ENCODE measurements at regions not wholly inside any gene's neighbourhood (a gene's known extent, or its start where the extent isn't known, plus 50 kb on each side); places are given as distances from the start of the nearest gene placed in this dataset.

DNA sequence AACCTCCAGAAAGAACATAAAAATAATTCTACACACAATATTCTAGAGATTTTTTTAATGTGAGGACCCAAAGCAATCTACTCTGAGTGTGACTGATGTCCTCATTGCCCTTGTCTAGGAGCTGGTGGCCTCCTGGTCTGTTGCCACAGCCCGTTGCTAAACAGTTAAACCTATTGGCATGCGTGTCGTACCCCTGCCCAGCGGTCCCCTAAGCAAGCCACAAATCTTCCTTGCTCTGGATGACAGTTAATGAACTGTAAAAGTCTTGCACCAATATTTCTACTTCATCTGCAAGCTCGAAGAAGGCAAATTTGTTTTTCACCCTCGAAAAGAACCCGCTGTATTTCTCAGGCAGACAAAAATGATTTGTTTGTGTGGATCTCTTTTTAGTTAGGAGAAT, 489.1 kb upstream of the MEX3C start:
- H3K27ac ChIP-seq = no peak overlapping the region
- no peak overlapping the region for H3K9ac ChIP-seq
- H3K36me3 ChIP-seq (ENCODE audit: control insufficient read depth, insufficient read depth, low read length) = no peaks in the 10 kb centered on the region
- no peak overlapping the region for H3K4me2 ChIP-seq (ENCODE audit: low read length)
- no peaks in the 10 kb centered on the region for H3K4me1 ChIP-seq
- no peaks in the 10 kb centered on the region for H3K27me3 ChIP-seq (ENCODE audit: control insufficient read depth, insufficient read depth, low read length)
- H3K79me2 ChIP-seq = no peaks in the 10 kb centered on the region
- H2AFZ ChIP-seq = no peak overlapping the region
- no peak overlapping the region for H3K4me3 ChIP-seq (ENCODE audit: low read depth, low read length)
- TF ChIP-seq, protein P1, sequence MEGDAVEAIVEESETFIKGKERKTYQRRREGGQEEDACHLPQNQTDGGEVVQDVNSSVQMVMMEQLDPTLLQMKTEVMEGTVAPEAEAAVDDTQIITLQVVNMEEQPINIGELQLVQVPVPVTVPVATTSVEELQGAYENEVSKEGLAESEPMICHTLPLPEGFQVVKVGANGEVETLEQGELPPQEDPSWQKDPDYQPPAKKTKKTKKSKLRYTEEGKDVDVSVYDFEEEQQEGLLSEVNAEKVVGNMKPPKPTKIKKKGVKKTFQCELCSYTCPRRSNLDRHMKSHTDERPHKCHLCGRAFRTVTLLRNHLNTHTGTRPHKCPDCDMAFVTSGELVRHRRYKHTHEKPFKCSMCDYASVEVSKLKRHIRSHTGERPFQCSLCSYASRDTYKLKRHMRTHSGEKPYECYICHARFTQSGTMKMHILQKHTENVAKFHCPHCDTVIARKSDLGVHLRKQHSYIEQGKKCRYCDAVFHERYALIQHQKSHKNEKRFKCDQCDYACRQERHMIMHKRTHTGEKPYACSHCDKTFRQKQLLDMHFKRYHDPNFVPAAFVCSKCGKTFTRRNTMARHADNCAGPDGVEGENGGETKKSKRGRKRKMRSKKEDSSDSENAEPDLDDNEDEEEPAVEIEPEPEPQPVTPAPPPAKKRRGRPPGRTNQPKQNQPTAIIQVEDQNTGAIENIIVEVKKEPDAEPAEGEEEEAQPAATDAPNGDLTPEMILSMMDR (IDR thresholded peaks at IDR 0.05) = no peak
- H3K9me3 ChIP-seq (ENCODE audit: control insufficient read depth, low read length) = peaks cover 4% of the 10 kb centered on the region

DNA sequence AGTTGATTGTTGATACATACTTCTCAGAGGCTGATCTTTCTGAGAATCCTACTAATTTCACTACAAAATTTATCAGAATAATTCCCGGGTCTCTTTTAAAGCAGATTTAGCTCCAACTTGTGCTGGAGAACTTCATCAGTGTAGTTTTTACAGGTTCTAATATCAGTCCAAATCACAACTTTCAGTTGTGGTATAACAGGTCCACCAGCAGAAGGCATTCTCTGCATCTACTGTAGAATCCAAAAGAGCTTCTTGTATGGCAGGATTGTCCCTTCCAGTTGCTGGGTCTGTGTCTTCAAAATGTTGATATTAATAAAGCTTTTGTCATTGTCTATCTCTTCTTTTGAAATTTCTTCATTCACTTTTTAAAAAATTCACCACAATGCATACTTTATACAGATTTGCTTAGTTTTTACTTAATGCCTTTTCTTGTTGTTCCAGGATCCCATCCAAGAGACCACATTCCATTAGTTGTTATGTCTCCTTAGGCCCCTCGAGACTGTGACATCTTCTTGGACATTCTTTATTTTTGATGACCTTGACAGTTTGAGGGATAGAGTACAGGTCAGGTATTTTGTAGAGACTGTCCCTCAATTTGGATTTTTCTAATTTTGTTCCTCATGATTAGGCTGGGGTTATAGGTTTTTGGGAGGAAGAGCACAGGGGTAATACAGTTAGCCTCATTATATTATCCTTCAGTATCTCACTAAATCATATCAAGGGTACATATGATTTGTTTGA, 490.5 kb upstream of the MEX3C start:
- TF ChIP-seq, protein P1 (IDR thresholded peaks at IDR 0.05) = no peak
- Histone ChIP-seq H2AFZ (no peak overlapping the region), H3K79me2 (no peaks in the 10 kb centered on the region), H3K4me1 (no peaks in the 10 kb centered on the region), H3K9me3 (ENCODE audit: control insufficient read depth, low read length) (no peaks in the 10 kb centered on the region), H3K4me2 (ENCODE audit: low read length) (no peak overlapping the region), H3K27me3 (ENCODE audit: control insufficient read depth, insufficient read depth, low read length) (no peaks in the 10 kb centered on the region), H3K27ac (no peak overlapping the region), H3K36me3 (ENCODE audit: control insufficient read depth, insufficient read depth, low read length) (no peaks in the 10 kb centered on the region), H3K9ac (no peak overlapping the region), H3K4me3 (ENCODE audit: low read depth, low read length) (no peak overlapping the region)

DNA sequence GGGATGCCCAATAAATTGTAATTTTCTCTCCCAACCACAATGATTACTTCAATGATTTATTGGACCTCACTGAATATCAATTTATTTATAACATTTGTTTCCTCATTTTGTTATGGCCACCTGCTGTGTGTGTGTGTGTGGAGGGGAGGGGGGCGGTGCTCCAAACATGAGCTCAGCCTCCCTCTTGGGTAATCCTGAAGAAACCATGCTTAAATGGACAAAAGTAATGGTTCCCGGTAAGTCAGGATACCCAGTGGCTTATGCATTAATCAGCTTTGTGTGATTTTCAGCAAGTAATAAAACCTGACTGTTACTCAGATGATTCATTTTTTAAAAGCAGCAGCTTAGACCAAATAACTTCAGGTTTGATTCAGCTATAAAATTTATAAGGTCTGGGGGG, 495.1 kb upstream of the MEX3C start:
- Histone ChIP-seq H3K9ac (no peak overlapping the region), H3K36me3 (ENCODE audit: control insufficient read depth, insufficient read depth, low read length) (no peaks in the 10 kb centered on the region), H3K27me3 (ENCODE audit: control insufficient read depth, insufficient read depth, low read length) (no peaks in the 10 kb centered on the region), H3K4me2 (ENCODE audit: low read length) (no peak overlapping the region), H3K9me3 (ENCODE audit: control insufficient read depth, low read length) (no peaks in the 10 kb centered on the region), H3K4me1 (no peaks in the 10 kb centered on the region), H3K79me2 (no peaks in the 10 kb centered on the region), H3K27ac (no peak overlapping the region), H3K4me3 (ENCODE audit: low read depth, low read length) (no peak overlapping the region), H2AFZ (no peak overlapping the region)
- TF ChIP-seq, protein P1 (IDR thresholded peaks at IDR 0.05) = no peak

DNA sequence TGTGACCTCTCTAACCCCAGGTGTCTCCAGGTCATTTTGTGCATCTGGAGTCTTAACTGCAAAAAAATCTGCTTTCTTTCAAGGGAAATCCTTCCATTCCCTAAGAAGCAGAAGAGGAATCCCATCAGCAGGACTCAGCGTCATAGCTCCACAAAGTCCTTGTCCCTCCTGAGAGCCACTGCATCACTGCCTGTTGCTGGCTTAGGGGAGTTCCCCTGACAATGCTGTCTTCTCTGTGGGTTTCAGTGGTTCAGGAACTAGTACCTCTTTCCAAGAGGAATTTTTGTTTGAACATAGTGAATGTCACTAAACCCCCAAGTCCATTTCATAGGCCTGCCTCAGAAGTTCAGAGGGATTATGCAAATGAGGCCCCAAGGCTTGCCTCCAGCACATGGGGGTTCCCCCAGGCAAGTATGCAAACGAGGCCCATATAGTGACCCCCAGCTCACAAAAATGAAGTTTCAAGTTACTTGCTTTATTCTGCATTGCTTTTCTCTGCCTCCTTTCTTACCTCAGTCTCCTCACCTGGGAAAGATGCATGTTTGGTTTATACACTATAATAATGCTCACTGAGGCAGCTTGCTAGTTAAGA, 513.9 kb upstream of the MEX3C start:
- TF ChIP-seq, protein P1 (IDR thresholded peaks at IDR 0.05) = no peak
- Histone ChIP-seq H3K4me3 (ENCODE audit: low read depth, low read length) (no peak overlapping the region), H2AFZ (no peak overlapping the region), H3K27ac (no peak overlapping the region), H3K4me2 (ENCODE audit: low read length) (no peak overlapping the region), H3K4me1 (no peaks in the 10 kb centered on the region), H3K9me3 (ENCODE audit: control insufficient read depth, low read length) (no peaks in the 10 kb centered on the region), H3K27me3 (ENCODE audit: control insufficient read depth, insufficient read depth, low read length) (no peaks in the 10 kb centered on the region), H3K9ac (no peak overlapping the region), H3K36me3 (ENCODE audit: control insufficient read depth, insufficient read depth, low read length) (no peaks in the 10 kb centered on the region), H3K79me2 (no peaks in the 10 kb centered on the region)

DNA sequence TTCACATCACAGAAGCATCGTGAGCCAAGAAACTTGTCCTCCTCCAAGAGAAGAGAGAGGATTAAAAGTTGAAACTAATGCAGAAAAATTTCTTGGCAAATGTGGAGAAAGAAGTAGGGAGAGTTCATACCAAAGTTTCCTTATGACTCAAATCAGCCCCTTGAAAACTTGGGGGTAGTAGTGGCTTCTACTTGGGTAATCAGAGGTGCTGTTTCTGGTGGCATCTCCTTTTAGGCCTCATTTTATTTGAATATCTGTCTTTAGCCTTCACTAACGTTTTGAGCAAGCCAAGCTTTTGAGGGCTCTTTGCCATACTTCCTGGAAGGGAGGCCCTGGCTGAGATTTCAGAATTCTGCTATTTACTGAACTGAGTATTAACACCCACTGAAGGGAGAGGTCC, 515.3 kb upstream of the MEX3C start:
- H3K9me3 ChIP-seq (ENCODE audit: control insufficient read depth, low read length) = no peaks in the 10 kb centered on the region
- no peak overlapping the region for H3K27ac ChIP-seq
- no peaks in the 10 kb centered on the region for H3K79me2 ChIP-seq
- H3K4me2 ChIP-seq (ENCODE audit: low read length) = no peak overlapping the region
- H2AFZ ChIP-seq = no peak overlapping the region
- H3K4me3 ChIP-seq (ENCODE audit: low read depth, low read length) = no peak overlapping the region
- H3K36me3 ChIP-seq (ENCODE audit: control insufficient read depth, insufficient read depth, low read length) = no peaks in the 10 kb centered on the region
- H3K27me3 ChIP-seq (ENCODE audit: control insufficient read depth, insufficient read depth, low read length) = no peaks in the 10 kb centered on the region
- no peak overlapping the region for H3K9ac ChIP-seq
- TF ChIP-seq, protein P1 (IDR thresholded peaks at IDR 0.05) = no peak
- no peaks in the 10 kb centered on the region for H3K4me1 ChIP-seq

Data from parathyroid adenoma (tissue), 2 donors.